ENCODE measurements at regions not wholly inside any gene's neighbourhood (a gene's known extent, or its start where the extent isn't known, plus 50 kb on each side); places are given as distances from the start of the nearest gene placed in this dataset.
"Not testable (repeated sequence)": the region's sequence is repeated elsewhere in the genome, so short reads cannot be mapped to it uniquely, and the experiment has no call there.

- TF ChIP-seq POLR2A, CTCF, EP300 (IDR thresholded peaks at IDR 0.05): not testable (repeated sequence)
Observed at GRCh38 chr13:22966753-22967152, 214.0 kb upstream of the SGCG start.
